Chondrocyte (in vitro differentiated cells): ENCODE measurements at regions not wholly inside any gene's neighbourhood (a gene's known extent, or its start where the extent isn't known, plus 50 kb on each side); places are given as distances from the start of the nearest gene placed in this dataset.

Experiments used
- DNase-seq: peaks from one replicate; pipeline ENCODE4 v3.0.0; 2021; ENCODE audit warnings: mixed read lengths, low spot score
- H3K27ac Mint-ChIP-seq: one replicate; pipeline ENCODE4 v1.8.0; 2021; ENCODE audit warnings: mild to moderate bottlenecking, moderate library complexity, mixed read lengths; ENCODE audit not compliant: unreplicated experiment
- H3K27me3 Mint-ChIP-seq: 2 replicates; pipeline ENCODE4 v1.8.0; 2021; ENCODE audit warnings: low read depth, mixed read lengths
- H3K36me3 Mint-ChIP-seq: 2 replicates; pipeline ENCODE4 v1.8.0; 2021; ENCODE audit warnings: low read depth, mixed read lengths
- H3K4me1 Mint-ChIP-seq: 2 replicates; pipeline ENCODE4 v1.8.0; 2021; ENCODE audit warnings: low read depth, mild to moderate bottlenecking, mixed read lengths
- H3K4me3 Mint-ChIP-seq: one replicate; pipeline ENCODE4 v1.8.0; 2021; ENCODE audit warnings: mild to moderate bottlenecking, moderate library complexity, mixed read lengths; ENCODE audit not compliant: unreplicated experiment
- H3K9me3 Mint-ChIP-seq: 2 replicates; pipeline ENCODE4 v1.8.0; 2021; ENCODE audit warnings: low read depth, mixed read lengths
- CTCF ChIP-seq: fragments of 200-600 bp; sonication (generic); IDR thresholded peaks from 2 replicates; pipeline ENCODE4 v1.5.0; 2021; ENCODE audit warnings: antibody characterized with exemption, mild to moderate bottlenecking, moderate library complexity

GRCh38 chr6:101296169-101296960 lies 97.1 kb upstream of the GRIK2 start:
- no peaks in the 10 kb centered on the region for H3K27me3 Mint-ChIP-seq

GRCh38 chr6:101302593-101302992 lies 90.9 kb upstream of the GRIK2 start:
- H3K27me3 Mint-ChIP-seq, result no peaks in the 10 kb centered on the region
- H3K4me3 Mint-ChIP-seq, result no peak overlapping the region
- no peak for TF ChIP-seq CTCF
- peaks cover 3% of the 10 kb centered on the region for H3K36me3 Mint-ChIP-seq
- DNase-seq, result no peak
- peaks cover 17% of the 10 kb centered on the region for H3K9me3 Mint-ChIP-seq
- H3K4me1 Mint-ChIP-seq, result no peaks in the 10 kb centered on the region
- H3K27ac Mint-ChIP-seq, result no peak overlapping the region

More at GRCh38 chr6:101296169-101296960, 97.1 kb upstream of the GRIK2 start:
- Mint-ChIP-seq H3K36me3 (no peaks in the 10 kb centered on the region), H3K4me3 (no peak overlapping the region), H3K4me1 (no peaks in the 10 kb centered on the region), H3K9me3 (peaks cover 4% of the 10 kb centered on the region), H3K27ac (no peak overlapping the region)
- no peak for DNase-seq
- no peak for TF ChIP-seq CTCF

GRCh38 chr6:101303495-101303894 lies 90.0 kb upstream of the GRIK2 start:
- no peaks in the 10 kb centered on the region for H3K27me3 Mint-ChIP-seq
- TF ChIP-seq CTCF, result no peak
- H3K9me3 Mint-ChIP-seq, result peaks cover 17% of the 10 kb centered on the region
- H3K4me1 Mint-ChIP-seq, result no peaks in the 10 kb centered on the region
- H3K4me3 Mint-ChIP-seq, result no peak overlapping the region
- H3K36me3 Mint-ChIP-seq, result peaks cover 3% of the 10 kb centered on the region
- DNase-seq, result no peak
- no peak overlapping the region for H3K27ac Mint-ChIP-seq

GRCh38 chr6:101312652-101313051 lies 80.9 kb upstream of the GRIK2 start:
- Mint-ChIP-seq H3K27me3 (no peaks in the 10 kb centered on the region), H3K9me3 (no peaks in the 10 kb centered on the region), H3K36me3 (no peaks in the 10 kb centered on the region), H3K27ac (no peak overlapping the region), H3K4me1 (no peaks in the 10 kb centered on the region), H3K4me3 (no peak overlapping the region)
- no peak for DNase-seq
- TF ChIP-seq CTCF, result no peak

- TF ChIP-seq CTCF, result no peak
- no peak for DNase-seq
- Mint-ChIP-seq H3K27me3 (peaks cover 5% of the 10 kb centered on the region), H3K4me3 (no peak overlapping the region), H3K36me3 (no peaks in the 10 kb centered on the region), H3K9me3 (peaks cover 3% of the 10 kb centered on the region), H3K27ac (no peak overlapping the region), H3K4me1 (peaks cover 12% of the 10 kb centered on the region)
These were observed 70.6 kb upstream of the GRIK2 start for GRCh38 chr6:101322921-101323320.
